ENCODE measurements at regions not wholly inside any gene's neighbourhood (a gene's known extent, or its start where the extent isn't known, plus 50 kb on each side); places are given as distances from the start of the nearest gene placed in this dataset.
A peak's percentile ranks its signal among the peaks of the same experiment; 100 is the strongest.

DNA sequence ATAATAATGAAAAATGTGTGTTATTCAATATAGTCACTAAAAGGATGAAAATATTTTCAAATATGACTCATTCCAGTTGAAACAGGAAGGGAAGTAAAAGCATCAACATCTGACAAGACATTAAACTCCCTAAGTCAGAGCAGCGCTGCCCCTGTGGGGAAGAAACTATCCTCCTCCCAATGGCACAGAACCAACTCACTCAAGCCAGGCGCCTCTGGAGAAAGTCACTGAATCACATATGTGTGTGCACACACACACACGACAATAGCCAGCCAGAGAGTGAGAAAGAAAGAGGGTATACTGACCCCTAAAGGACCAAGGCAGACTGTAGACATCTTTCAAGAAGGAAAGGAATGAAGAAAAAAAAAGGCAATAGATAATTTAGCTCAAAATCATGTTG, 126.9 kb downstream of the SETD4 start:
- peak; percentile 86 for DNase-seq

DNA sequence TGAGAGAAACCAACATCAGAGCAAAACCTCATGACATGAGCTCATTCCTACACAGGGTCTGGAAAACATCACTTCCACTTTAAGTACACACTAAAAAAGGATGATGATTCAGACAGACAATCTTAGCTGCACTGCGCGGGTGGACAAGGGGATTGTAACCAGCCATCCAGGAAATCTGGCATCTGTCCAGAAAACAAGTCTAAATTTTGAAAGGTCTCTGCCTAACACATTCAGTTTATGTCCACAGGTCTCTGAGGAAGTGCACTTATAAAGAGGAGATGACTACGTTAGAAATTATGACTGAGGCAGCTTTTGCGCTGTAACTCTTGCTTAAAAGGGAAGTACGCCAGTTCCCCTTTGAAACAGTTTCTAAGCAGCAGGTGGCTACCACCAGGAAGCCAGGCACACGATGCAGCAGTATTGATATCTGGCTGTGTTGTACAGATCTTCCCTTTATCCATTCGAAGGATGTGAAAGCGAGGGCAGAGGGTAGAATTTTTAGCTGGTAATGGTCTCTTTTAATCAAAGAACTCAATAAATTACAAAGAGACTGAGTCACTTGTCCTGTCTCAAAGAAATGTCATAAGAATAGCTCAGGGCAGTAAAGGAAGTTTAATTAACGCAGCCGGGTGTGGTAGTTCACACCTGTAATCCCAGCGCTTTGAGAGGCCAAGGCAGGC, 128.0 kb downstream of the SETD4 start:
- peak; percentile 99 for DNase-seq

DNA sequence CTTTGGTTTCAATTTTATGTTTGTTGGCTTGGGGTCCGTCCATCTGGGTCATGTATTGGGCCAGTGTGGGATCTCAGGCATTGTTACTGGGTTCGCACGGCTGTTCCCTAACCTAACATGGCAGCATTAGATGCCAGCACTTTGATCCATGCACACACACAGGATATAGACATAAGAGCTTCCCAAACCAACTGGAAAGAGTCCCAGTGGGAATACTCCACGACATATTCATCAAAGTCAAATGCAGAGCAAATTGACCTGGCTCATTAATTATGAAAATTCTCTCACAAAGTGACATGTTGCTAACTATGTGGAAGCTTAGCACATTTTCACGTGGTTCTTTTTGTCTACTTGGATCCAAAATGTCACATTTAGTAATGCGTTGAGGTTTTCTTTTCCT, 130.4 kb downstream of the SETD4 start:
- DNase-seq, result no peak

DNA sequence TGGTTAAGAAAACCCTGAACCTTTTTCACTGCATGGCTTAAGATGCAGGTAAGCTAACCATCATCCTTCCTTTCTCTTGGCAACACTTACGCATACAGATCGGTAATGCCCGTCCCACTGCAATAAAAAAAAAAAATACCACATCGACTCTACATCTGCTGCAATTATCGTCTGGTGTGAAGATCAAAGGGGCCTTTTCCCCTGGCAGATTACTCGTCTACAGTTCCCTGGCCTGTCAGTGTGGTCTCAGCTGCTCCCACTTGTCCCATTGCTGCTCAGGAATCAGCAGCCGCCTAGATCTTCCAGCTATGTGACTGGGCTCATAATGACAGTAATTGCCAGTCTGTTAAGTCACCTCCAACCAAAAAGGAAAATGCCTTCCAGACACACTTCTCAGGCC, 133.1 kb downstream of the SETD4 start:
- DNase-seq, result no peak

DNA sequence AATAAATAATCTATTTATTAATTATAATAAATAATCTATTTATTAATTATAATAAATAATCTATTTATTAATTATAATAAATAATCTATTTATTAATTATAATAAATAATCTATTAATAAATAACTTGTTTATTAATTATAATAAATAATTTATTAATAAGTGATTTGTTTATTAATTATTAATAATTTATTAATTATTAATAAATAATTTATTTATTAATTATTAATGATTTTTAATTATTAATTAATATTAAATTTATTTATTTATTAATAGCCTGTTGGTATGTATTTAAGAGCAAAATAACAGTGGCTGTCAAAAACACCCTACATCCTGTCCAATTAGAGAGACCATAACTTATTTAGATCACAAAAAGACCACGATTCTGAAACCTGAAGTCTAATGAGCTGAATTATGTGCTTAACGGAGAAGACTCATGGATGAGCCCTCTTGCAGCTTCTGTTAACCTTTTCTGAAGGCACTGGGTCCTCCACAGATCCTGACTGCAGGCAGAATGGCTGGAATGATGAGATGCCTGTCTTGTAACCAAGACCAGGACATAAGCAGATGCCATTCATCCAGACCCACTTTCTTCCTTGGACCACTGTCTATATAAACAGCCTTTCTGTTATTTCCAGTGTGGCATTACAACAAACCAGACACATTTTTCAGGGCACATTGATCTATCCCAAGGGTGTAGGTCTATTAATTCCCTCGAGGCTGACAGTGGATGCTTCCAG, 134.2 kb downstream of the SETD4 start:
- DNase-seq, result no peak

DNA sequence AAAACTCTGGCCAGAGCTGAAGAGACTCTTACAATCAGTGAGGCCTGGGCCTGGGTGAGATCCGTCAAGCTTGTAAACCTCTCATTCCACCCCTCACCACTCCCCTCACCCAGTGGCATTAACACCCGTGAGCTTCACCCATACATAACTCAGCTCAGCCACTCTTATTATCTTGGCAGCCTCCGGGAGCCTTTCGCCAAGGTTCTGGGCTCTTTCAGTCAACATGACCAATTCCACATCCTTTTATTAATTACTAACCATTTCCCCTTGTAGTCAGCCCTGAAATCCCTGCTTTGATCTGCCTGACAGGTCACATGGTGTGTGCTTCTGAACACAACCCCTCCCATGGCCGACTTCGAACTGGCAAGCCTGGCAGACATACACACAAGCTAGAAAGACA, 134.8 kb downstream of the SETD4 start:
- peak; percentile 35 for DNase-seq

DNA sequence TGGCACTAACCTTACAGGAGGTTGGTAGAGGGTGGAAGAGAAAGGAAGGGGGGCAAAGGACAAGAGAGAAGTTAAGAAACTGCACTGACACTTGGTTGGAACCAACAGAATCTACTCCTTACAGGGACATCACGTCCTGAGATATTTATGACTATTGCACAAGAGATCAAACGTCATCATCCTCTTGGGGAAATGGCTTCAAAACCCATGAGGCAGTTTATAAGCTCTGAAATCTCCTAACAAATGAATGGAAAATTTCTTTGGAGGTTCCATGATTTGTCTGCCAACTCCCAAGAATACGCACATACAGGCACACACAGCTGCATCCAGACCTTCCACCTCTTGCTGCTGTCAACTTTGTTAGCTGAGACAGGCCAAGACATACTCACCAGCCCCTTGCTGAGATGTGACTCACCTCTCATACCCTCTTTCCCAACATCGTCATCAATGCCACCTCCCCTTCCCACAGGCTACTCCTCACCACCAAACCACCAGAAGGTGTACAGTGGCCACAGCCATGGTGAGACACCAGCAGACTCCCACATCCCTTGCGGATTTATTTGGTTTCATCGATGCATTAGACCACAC, 135.5 kb downstream of the SETD4 start:
- peak; percentile 59 for DNase-seq

DNA sequence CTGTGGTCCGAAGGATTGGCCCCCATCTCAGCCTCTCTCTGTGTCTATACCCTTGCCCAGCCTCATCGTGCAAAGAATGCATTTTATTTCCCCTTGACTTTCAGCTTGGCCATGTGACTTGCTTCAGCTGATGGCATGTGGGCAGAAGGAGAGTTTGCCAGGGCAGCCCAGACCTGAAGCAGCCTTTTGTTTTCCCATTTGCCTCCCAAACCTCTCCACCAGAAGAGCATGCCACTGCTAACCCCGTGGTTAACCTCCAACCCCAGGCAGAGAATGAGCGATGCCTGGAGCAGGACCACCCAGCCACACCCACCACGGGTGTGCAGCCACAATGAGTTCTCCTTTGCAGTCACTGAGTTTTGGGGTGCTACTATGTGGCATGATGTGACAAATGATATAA, 136.4 kb downstream of the SETD4 start:
- DNase-seq, result no peak

DNA sequence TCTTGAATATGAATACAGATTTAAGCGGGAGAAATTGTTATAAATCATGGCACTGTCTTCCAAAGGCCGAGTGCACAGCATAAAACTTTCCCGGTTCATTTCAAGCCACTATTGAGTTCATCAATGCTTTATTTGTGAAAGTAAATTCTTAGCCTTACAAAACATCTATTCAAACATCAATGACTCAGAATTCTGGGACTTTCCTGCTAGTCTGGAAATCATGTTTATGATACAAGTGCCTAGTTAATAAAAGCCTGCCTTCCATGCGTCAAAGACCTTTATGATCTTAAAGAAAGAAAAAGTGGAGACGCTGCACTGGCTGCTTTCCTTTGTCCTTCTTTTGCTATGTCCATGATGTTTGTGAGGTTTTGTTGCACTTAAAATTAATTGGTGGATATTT, 137.7 kb downstream of the SETD4 start:
- peak; percentile 48 for DNase-seq

DNA sequence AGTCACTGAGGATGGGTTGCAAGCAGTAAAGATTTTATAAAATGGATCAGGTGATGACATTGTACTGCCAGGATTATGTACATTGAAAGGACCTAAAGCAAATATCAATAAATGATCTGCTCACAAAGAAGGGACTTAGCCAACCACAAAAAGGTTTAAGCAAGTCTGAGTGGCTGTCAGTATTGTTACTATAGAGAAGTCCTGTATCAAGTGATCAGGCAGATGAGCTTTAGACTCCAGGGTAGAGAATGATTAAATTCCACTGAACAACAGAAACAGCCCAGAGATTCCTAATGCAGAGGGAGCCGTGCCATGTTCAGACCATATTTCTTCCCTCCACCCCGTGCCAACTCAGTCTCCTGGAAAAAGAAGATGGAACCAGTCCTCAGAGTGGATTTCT, 138.9 kb downstream of the SETD4 start:
- no peak for DNase-seq

DNA sequence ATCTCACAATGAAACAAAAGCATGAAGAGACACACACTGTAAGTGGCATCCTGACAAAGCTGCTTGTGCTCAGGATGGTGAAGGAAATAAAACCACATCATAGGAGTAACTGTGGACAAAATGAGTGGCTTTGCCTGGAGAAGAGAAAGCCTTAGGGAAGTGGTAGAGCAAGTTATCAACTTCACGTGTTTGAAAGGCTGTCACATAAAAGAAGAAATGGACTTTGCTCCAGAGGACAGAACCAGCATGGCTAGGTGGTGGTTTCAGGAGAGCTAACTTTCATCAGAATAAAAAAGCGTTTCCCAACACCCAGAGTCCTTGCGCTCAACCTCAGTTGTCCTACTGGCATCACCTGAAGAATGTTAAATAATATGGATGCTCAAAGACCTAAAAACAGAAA, 139.9 kb downstream of the SETD4 start:
- DNase-seq, result no peak

DNA sequence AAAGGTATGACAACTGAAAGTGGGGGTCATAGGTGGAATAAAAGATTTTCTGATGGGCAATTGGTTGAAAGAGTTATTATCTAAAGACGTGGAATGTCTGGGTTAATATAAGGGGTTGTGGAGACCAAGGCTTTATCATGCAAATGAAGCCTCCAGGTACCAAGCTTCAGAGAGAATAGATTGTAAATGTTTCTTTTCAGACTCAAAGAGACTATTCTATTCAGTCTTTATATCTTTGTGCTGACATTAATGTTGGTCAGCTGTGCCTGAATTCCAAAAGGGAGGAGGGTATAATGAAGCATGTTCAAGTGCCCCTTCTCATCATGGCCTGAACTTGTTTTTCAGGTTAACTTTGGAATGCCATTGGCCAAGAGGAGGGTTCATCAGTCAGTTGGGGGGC, 145.3 kb downstream of the SETD4 start:
- no peak for DNase-seq

DNA sequence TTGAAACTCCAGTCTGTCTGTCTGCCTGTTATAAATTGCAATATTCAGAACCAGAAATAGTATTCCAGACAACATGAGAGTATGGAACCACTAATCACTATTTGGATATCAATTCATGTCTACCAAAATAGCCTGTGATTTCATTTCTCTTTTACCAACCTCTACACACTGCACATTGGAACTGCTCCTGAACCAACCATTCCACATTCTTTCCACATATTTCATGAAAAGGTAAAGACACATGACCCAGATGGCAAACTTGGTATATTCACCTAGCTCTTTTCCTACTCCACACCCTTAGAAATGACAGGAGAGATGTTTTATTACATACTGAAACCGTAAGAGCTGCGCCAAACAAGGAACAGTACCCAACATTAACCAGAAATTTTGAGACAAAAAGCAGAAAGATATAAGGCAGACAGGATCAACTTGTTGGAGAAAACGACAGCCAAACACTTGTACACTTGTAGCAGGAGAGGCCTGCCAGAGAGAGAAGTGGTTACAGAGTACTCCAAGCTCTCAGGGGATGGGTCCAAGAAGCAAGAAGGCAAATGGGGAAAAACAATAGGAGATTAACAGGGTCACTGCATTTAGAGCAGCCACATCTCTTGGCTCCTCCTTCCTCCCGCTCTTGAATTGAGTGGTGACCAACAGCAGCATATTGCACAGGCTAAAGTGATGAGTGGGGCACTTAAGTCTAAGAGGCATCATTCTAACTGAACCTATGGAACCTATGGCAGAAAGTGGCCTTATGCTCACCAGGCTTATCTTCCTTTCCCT, 148.7 kb downstream of the SETD4 start:
- DNase-seq, result no peak

DNA sequence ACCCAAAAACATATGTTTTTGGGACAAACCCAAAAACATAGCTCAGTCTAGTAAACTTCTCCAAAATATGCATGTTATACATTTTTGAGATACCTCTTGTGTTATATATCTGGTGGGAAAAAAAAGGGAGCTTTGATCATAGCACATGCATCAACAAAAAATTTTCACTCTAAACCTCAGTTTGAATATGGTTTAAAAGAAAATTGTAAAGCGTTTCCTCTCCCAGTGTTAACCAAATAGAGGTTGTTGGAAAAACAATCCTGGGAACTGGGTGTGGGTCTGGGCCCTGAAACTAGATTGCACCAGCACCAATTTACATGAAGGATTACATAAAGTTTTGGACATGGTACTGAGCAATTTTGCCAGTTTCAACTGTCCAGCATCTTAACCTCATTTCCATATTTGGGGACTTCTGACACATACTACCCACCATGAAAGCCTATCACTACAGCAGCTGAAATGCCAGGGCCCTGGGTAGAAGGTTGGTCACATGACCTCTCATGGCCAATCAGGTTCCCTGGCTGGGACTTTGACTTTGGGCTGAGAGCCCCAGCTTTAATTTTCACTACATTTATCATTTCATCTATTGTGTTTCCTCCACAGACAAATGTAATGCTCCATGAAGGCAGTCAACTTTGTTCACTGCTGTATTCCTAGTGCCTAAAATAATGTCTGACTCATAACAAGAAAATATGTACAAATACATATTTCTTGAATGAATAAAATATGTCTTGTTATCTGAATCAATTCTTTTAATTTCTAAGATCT, 150.7 kb downstream of the SETD4 start:
- DNase-seq, result no peak

DNA sequence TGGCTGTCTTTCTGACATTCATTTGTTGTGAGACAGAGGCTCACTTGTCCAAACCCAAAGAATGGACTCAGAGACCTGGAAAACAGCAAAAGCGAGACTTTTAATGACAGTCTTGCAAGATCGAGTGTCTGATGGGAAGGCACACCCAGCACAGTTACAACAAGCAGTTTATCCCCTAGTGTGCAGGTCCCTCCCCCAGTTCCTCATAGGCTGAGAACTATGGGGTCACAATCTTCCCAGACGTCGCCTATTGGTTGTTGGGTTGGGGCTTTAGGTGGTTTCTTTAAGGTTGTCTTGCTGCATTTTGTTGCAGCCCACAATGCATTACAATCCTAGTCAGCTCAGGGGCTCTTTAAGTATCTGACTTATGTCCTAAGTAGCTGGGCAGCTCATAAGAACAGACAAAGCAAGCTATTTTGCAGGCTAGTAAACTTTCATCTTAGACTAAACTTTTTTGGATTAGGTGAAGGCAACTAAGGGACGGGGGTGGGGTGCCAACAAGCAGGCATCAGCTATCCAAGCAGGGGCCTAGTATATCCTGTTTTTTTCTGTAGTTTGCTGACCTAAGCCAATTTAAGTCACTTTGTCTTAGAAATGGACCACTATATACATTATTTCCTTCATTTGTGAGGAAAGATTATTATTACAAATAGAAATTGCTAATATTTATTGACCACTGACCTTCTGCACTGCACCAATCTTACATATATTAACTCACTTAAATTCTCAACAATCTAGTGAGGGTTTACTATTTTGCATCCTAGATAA, 151.8 kb downstream of the SETD4 start:
- DNase-seq, result no peak

DNA sequence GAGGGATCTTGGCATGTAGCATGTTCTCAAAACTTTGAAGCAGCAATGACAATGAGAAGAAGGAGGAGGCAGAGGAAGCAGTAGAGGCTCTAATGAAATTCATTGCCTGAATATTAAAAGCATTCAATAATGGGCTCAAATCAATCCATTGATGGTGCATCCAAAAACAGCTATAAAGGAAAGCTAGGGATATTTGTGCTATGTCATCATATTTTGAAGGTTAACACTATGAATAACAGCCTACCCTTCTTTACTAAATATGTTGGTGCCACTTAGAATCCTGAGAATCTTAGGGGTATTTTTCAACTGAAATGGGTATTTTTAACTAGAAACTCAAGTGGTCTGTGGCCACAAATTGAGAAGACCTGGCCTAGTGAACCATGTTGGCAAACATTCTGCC, 153.7 kb downstream of the SETD4 start:
- no peak for DNase-seq

DNA sequence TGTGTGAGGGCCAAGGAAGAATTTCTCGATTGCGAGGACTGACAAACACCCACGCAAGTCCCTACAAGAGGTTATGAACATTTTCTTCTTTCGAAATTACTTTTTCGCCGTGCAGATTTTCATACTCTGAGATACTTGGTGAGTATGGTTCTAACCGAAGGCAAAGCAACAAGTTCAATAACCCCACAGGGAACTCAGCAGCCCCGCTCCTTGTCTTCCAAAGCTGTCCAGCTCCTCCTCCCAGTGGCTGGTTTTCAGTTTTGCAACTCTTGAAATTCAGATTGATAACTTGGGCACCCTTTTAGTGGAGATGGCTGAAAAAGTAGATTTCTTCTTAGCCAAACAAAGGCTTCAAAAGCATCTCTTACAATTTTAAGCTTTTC, 154.4 kb downstream of the SETD4 start:
- DNase-seq, result peak; percentile 44

DNA sequence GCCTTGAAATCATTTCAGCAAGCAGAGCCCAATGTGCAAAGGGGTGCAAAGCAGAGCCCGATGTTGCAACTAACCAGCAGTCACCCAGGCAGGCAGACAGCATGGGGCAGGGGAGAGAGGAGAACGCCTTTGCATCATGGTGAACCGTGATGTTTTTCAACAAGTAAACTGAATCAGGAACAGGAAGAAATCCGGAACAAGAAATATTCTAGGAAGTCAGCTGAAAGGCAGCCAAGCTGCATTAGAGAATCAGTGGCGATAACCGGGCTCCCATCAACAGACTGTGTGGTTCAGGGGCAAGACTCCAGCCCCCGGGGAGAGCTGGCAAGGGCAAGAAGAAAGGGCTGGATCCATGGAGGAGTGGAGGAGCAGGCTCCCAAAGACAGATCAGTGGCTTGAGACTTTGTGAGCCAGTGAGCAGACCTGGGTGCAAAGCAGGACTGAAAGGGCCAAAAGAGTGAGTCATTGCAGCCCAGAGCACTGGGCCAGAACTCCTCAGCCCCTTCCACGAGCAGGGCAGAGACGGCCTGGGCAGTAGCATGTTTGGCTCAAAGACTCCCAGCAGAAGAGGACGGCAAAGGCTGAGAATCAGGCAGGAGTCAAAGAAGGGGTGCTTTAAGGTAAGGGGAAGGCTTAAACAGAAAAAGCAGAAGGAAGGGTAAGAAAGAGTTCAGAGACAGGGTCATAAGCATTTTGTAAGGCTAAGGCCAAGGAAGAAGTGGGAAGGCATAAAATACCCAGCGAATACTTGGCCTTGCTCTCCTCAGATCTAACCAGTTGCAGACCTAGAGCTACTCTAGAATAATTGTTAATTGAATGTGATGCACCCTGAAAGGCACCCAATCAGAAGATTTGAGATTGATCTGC, 155.0 kb downstream of the SETD4 start:
- DNase-seq, result peak; percentile 57

DNA sequence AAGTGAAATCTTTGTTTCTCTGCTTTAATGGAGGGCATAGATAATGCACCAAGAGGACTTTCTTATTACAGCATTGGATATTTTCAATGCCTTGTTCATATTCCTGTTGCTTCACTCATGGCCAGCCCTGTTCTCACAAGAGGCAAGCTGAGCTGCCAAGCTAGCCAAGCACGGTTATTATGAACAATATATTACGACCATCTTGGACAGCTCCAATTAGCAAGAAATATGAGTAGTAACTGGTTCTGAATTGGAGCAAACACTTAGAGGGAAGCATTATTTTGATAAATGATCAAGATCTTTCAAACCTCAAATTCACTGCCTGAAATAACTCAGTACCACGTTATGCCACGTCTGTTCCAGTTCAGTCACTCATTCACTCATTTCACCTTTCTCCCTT, 159.8 kb downstream of the SETD4 start:
- no peak for DNase-seq

DNA sequence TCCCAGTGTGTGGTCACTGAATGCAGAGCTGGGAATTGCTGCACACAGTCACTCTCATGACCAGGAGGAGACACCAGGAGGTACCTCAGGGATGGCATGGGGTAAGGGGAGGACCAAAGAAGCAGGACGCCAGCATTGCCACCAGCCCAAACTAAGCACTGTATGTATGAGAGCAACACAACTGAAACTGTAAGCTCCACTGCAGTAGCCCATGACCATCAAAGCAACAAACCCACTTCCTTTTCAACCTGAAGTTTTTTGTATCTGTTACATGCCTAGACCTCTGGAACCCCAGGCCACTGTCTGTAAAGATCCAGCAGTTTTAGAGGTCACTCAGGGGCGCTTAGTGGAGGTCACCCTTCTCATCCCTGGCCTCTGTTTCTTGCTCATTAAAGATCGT, 164.3 kb downstream of the SETD4 start:
- DNase-seq, result no peak

DNA sequence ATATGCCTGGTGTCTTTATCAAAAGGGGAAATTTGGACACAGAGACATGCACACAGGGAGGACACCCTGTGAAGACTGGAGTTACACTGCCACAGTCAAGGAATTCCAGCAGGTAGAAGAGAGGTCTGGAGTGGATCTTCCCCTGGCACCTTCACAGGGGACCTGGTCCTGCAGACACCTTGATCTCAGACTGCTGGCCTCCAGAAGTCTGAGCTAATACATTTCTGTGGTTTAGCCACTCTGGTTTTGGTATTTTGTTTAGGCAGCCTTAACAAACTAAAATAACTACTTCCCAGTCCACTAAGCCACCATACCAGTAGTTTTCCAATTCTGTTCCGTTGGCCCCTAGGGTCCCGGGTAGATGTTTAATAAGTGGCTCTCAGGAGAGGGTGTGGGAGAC, 164.7 kb downstream of the SETD4 start:
- DNase-seq, result no peak

Measured in inflammatory macrophage treated with lipopolysaccharide for 4 hours (primary cell).